ENCODE measurements at regions not wholly inside any gene's neighbourhood (a gene's known extent, or its start where the extent isn't known, plus 50 kb on each side); places are given as distances from the start of the nearest gene placed in this dataset.

GRCh38 chr6:133187657-133188453 lies 53.3 kb upstream of the EYA4 start:
- no peak for DNase-seq

GRCh38 chr6:133190912-133191311 lies 50.2 kb upstream of the EYA4 start:
- DNase-seq = no peak

- no peak for DNase-seq
Observed at GRCh38 chr6:133191323-133191722, 49.8 kb upstream of the EYA4 start.
